ENCODE measurements at regions not wholly inside any gene's neighbourhood (a gene's known extent, or its start where the extent isn't known, plus 50 kb on each side); places are given as distances from the start of the nearest gene placed in this dataset.
"Not testable (repeated sequence)": the region's sequence is repeated elsewhere in the genome, so short reads cannot be mapped to it uniquely, and the experiment has no call there.

- H3K4me1 ChIP-seq, result no peaks in the 10 kb centered on the region
- intact Hi-C loops (cut with DNase I), result no loop called here
- no peak for DNase-seq
- no peak for TF ChIP-seq CTCF (IDR thresholded peaks at IDR 0.05)
- no peak for TF ChIP-seq POLR2A (IDR thresholded peaks at IDR 0.05)
- no peaks in the 10 kb centered on the region for H3K9me3 ChIP-seq
- no peaks in the 10 kb centered on the region for H3K27me3 ChIP-seq
- no peak overlapping the region for H3K27ac ChIP-seq
- no peak overlapping the region for H3K4me3 ChIP-seq (replicated peaks in 1 of 3)
- 81 to 85% methylated on average over 2 of the region's 2 CpGs for WGBS, 2 donors
- H3K36me3 ChIP-seq, result no peaks in the 10 kb centered on the region
These were observed 369.0 kb upstream of the PPP2R3A start for GRCh38 chr3:135596563-135596962.

- 78 to 90% methylated on average over 2 of the region's 2 CpGs for WGBS, 2 donors
- Histone ChIP-seq H3K27me3 (no peaks in the 10 kb centered on the region), H3K9me3 (no peaks in the 10 kb centered on the region), H3K36me3 (no peaks in the 10 kb centered on the region), H3K27ac (no peak overlapping the region), H3K4me3 (replicated peaks in 1 of 3) (no peak overlapping the region), H3K4me1 (no peaks in the 10 kb centered on the region)
- intact Hi-C loops (cut with DNase I), result no loop called here
- no peak for DNase-seq
- TF ChIP-seq POLR2A (IDR thresholded peaks at IDR 0.05), result no peak
- no peak for TF ChIP-seq CTCF (IDR thresholded peaks at IDR 0.05)
These were observed 367.7 kb upstream of the PPP2R3A start for GRCh38 chr3:135597855-135598254.

GRCh38 chr3:135598597-135598996 lies 366.9 kb upstream of the PPP2R3A start:
- Histone ChIP-seq H3K36me3 (no peaks in the 10 kb centered on the region), H3K27ac (no peak overlapping the region), H3K27me3 (no peaks in the 10 kb centered on the region), H3K9me3 (no peaks in the 10 kb centered on the region), H3K4me3 (replicated peaks in 1 of 3) (no peak overlapping the region), H3K4me1 (no peaks in the 10 kb centered on the region)
- WGBS, 2 donors, result 86 to 87% methylated on average over 2 of the region's 2 CpGs
- no peak for TF ChIP-seq POLR2A (IDR thresholded peaks at IDR 0.05)
- TF ChIP-seq CTCF (IDR thresholded peaks at IDR 0.05), result no peak
- intact Hi-C loops (cut with DNase I), result no loop called here
- no peak for DNase-seq

- H3K36me3 ChIP-seq; H3K9me3 ChIP-seq; H3K27ac ChIP-seq; DNase-seq; H3K4me1 ChIP-seq; H3K27me3 ChIP-seq; H3K4me3 ChIP-seq (replicated peaks in 1 of 3); intact Hi-C loops (cut with DNase I): not testable (repeated sequence)
- WGBS, 2 donors, result 75 to 93% methylated on average over 10 of the region's 10 CpGs
These were observed 361.0 kb upstream of the PPP2R3A start for GRCh38 chr3:135604512-135604911.

GRCh38 chr3:135618123-135618522 lies 347.4 kb upstream of the PPP2R3A start:
- no peaks in the 10 kb centered on the region for H3K9me3 ChIP-seq
- no peak overlapping the region for H3K27ac ChIP-seq
- peaks cover 11 to 23% of the 10 kb centered on the region in 2 donors for H3K4me1 ChIP-seq
- TF ChIP-seq POLR2A (IDR thresholded peaks at IDR 0.05) (no peak), CTCF (IDR thresholded peaks at IDR 0.05) (no peak)
- H3K36me3 ChIP-seq, result no peaks in the 10 kb centered on the region
- intact Hi-C loops (cut with DNase I), result no loop called here
- H3K4me3 ChIP-seq (replicated peaks in 1 of 3), result no peak overlapping the region
- H3K27me3 ChIP-seq, result no peaks in the 10 kb centered on the region
- 47 to 53% methylated on average over 3 to 4 of the region's 4 CpGs for WGBS, 2 donors
- DNase-seq, result peak; percentile 27 to 44
